ENCODE measurements at regions not wholly inside any gene's neighbourhood (a gene's known extent, or its start where the extent isn't known, plus 50 kb on each side); places are given as distances from the start of the nearest gene placed in this dataset.

DNA sequence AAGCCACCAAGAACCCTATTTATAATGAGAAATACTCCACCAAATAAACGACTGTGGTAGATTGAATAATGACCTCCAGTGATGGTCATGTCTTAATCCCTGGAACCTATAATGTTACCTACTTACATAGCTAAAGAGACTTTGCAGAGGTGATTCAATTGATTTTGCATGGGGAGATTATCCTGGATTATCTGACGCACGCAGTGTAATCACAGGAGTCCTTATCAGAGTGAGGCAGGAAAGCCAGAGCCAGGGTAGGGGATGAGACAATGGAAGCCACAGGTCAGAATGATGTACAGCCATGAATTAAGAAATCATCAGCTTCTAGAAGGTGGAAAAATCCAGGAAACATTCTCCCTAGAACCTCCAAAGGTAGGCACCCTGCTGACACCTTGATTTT is 286.4 kb upstream of the SP4 start:
- Histone ChIP-seq H3K27me3 (ENCODE audit: control insufficient read depth in 1 of 2, insufficient read depth in 2 of 2, low read length in 2 of 2) (no peaks in the 10 kb centered on the region), H3K4me3 (ENCODE audit: low read length) (no peak overlapping the region), H3K36me3 (ENCODE audit: insufficient read depth, low read length) (no peaks in the 10 kb centered on the region), H3K27ac (ENCODE audit: low read depth in 1 of 2, low read length in 2 of 2) (no peak overlapping the region), H3K9me3 (ENCODE audit: control insufficient read depth in 1 of 2, insufficient read depth in 1 of 2, low read length in 2 of 2) (no peaks in the 10 kb centered on the region), H3K4me1 (ENCODE audit: insufficient read depth, low read length) (no peaks in the 10 kb centered on the region)
- Mint-ChIP-seq H3K4me3 (no peak overlapping the region), H3K9me3 (no peaks in the 10 kb centered on the region), H3K27ac (no peak overlapping the region), H3K4me1 (ENCODE audit: low read depth) (no peaks in the 10 kb centered on the region), H3K27me3 (peaks cover 17% of the 10 kb centered on the region), H3K36me3 (ENCODE audit: low read depth) (no peaks in the 10 kb centered on the region)
- intact Hi-C loops (cut with DNase I, micrococcal nuclease): no loop called here
- ATAC-seq (ENCODE audit: poor library complexity) (no peak), DNase-seq (no peak)
- POLR2A ChIA-PET: no interaction called here
- TF ChIP-seq, protein P1, sequence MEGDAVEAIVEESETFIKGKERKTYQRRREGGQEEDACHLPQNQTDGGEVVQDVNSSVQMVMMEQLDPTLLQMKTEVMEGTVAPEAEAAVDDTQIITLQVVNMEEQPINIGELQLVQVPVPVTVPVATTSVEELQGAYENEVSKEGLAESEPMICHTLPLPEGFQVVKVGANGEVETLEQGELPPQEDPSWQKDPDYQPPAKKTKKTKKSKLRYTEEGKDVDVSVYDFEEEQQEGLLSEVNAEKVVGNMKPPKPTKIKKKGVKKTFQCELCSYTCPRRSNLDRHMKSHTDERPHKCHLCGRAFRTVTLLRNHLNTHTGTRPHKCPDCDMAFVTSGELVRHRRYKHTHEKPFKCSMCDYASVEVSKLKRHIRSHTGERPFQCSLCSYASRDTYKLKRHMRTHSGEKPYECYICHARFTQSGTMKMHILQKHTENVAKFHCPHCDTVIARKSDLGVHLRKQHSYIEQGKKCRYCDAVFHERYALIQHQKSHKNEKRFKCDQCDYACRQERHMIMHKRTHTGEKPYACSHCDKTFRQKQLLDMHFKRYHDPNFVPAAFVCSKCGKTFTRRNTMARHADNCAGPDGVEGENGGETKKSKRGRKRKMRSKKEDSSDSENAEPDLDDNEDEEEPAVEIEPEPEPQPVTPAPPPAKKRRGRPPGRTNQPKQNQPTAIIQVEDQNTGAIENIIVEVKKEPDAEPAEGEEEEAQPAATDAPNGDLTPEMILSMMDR (IDR thresholded peaks at IDR 0.05): no peak
- CTCF ChIA-PET: no interaction called here

DNA sequence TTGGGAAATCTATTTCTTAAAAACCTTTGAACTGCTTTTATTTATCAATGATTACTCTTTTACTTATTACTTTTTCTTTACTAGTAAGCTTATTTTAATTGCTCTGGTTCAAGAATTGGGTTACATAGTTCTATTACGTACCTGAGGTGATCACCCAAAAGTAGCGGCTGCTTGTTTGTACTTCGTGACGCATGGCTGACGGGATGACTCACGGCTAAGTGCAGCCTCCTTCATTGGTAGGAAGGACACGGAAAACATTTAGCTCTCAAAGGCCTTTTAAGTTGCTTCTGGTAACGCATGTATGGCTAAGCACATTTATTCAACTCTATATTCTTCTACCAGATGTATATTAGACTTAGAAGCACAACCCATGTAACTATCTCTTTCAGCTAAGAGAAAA is 285.8 kb upstream of the SP4 start:
- no peak overlapping the region for H3K27ac ChIP-seq (ENCODE audit: low read depth in 1 of 2, low read length in 2 of 2)
- peaks cover 0 to 4% of the 10 kb centered on the region in 2 experiments for H3K9me3 ChIP-seq (ENCODE audit: control insufficient read depth in 1 of 2, insufficient read depth in 1 of 2, low read length in 2 of 2)
- Mint-ChIP-seq H3K27me3 (peaks cover 17% of the 10 kb centered on the region), H3K4me3 (no peak overlapping the region), H3K36me3 (ENCODE audit: low read depth) (no peaks in the 10 kb centered on the region), H3K4me1 (ENCODE audit: low read depth) (no peaks in the 10 kb centered on the region), H3K27ac (no peak overlapping the region), H3K9me3 (no peaks in the 10 kb centered on the region)
- no peaks in the 10 kb centered on the region for H3K27me3 ChIP-seq (ENCODE audit: control insufficient read depth in 1 of 2, insufficient read depth in 2 of 2, low read length in 2 of 2)
- DNase-seq (no peak), ATAC-seq (ENCODE audit: poor library complexity) (no peak)
- H3K36me3 ChIP-seq (ENCODE audit: insufficient read depth, low read length): no peaks in the 10 kb centered on the region
- no peaks in the 10 kb centered on the region for H3K4me1 ChIP-seq (ENCODE audit: insufficient read depth, low read length)
- H3K4me3 ChIP-seq (ENCODE audit: low read length): no peak overlapping the region
- CTCF ChIA-PET: no interaction called here
- intact Hi-C loops (cut with DNase I, micrococcal nuclease): no loop called here
- TF ChIP-seq, protein P1 (IDR thresholded peaks at IDR 0.05): no peak
- POLR2A ChIA-PET: no interaction called here

DNA sequence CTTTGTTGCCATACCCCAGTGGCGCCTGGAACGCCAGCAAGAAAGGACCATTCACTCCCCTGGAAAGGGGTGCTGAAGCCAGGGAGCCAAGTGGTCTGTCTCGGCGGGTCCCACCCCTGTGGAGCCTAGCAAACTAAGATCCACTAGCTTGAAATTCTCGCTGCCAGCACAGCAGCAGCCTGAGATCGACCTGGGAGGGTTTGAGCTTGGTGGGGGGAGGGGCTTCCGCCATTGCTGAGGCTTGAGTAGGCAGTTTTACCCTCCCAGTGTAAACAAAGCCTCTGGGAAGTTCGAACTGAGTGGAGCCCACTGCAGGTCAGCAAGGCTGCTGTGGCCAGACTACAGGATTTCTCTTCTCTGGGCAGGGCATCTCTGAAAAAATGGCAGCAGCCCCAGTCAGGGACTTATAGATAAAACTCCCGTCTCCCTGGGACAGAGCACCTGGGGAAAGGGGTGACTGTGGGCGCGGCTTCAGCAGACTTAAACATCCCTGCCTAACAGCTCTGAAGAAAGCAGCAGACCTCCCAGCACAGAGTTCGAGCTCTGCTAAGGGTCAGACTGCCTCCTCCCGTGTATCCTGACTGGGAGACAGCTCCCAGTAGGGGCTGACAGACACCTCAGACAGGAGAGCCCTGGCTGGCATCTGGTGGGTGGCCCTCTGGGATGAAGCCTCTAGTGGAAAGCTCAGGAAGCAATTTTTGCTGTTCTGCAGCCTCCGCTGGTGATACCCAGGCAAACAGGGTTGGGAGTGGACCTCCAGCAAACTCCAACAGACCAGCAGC is 281.1 kb upstream of the SP4 start:
- TF ChIP-seq, protein P1 (IDR thresholded peaks at IDR 0.05): no peak

More for the DNA sequence above, 281.1 kb upstream of the SP4 start:
- no peaks in the 10 kb centered on the region for H3K27me3 ChIP-seq (ENCODE audit: control insufficient read depth in 1 of 2, insufficient read depth in 2 of 2, low read length in 2 of 2)
- no peak overlapping the region for H3K4me3 ChIP-seq (ENCODE audit: low read length)
- H3K9me3 ChIP-seq (ENCODE audit: control insufficient read depth in 1 of 2, insufficient read depth in 1 of 2, low read length in 2 of 2): peaks cover 0 to 4% of the 10 kb centered on the region in 2 experiments
- no peaks in the 10 kb centered on the region for H3K36me3 Mint-ChIP-seq (ENCODE audit: low read depth)
- no peaks in the 10 kb centered on the region for H3K4me1 Mint-ChIP-seq (ENCODE audit: low read depth)
- no peaks in the 10 kb centered on the region for H3K36me3 ChIP-seq (ENCODE audit: insufficient read depth, low read length)
- no peak overlapping the region for H3K27ac Mint-ChIP-seq
- DNase-seq (no peak), ATAC-seq (ENCODE audit: poor library complexity) (no peak)
- no peaks in the 10 kb centered on the region for H3K4me1 ChIP-seq (ENCODE audit: insufficient read depth, low read length)
- ChIA-PET CTCF (no interaction called here), POLR2A (no interaction called here)
- peaks cover 18% of the 10 kb centered on the region for H3K27me3 Mint-ChIP-seq
- no peak overlapping the region for H3K4me3 Mint-ChIP-seq
- intact Hi-C loops (cut with DNase I, micrococcal nuclease): no loop called here
- no peaks in the 10 kb centered on the region for H3K9me3 Mint-ChIP-seq
- no peak overlapping the region for H3K27ac ChIP-seq (ENCODE audit: low read depth in 1 of 2, low read length in 2 of 2)
